ENCODE measurements at regions not wholly inside any gene's neighbourhood (a gene's known extent, or its start where the extent isn't known, plus 50 kb on each side); places are given as distances from the start of the nearest gene placed in this dataset.

DNA sequence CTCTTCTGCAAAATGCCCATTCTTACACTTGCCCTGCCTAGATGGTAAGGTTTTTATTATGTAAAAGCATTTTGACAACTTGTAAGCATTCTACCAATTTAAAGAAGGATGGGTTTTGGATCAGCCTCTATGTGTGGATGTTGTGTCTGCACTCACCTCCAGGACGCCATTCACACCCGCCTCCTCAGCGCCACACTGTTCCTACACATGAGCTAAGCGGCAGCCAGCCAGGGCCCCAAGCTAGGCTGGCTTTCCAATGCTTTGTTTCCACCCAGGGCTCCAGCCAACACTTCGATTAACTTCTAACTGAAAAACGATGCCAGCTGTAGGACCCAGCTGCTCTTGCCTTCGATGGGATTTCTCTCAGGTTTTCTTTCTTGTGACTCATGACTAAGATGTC, 73.3 kb upstream of the FZD7 start:
- no peak overlapping the region for H3K4me3 ChIP-seq (ENCODE audit: low read depth, low read length)
- TF ChIP-seq CTCF (IDR thresholded peaks at IDR 0.05; ENCODE audit: insufficient read depth, low read depth, low read length) = no peak
- DNase-seq (ENCODE audit: low read depth) = no peak

GRCh38 chr2:201961401-201961800, 72.3 kb upstream of the FZD7 start:
- no peak for TF ChIP-seq CTCF (IDR thresholded peaks at IDR 0.05; ENCODE audit: insufficient read depth, low read depth, low read length)
- H3K4me3 ChIP-seq (ENCODE audit: low read depth, low read length) = no peak overlapping the region
- DNase-seq (ENCODE audit: low read depth) = no peak

GRCh38 chr2:201962774-201963562, 70.7 kb upstream of the FZD7 start:
- no peak overlapping the region for H3K4me3 ChIP-seq (ENCODE audit: low read depth, low read length)
- no peak for TF ChIP-seq CTCF (IDR thresholded peaks at IDR 0.05; ENCODE audit: insufficient read depth, low read depth, low read length)
- DNase-seq (ENCODE audit: low read depth) = no peak

DNA sequence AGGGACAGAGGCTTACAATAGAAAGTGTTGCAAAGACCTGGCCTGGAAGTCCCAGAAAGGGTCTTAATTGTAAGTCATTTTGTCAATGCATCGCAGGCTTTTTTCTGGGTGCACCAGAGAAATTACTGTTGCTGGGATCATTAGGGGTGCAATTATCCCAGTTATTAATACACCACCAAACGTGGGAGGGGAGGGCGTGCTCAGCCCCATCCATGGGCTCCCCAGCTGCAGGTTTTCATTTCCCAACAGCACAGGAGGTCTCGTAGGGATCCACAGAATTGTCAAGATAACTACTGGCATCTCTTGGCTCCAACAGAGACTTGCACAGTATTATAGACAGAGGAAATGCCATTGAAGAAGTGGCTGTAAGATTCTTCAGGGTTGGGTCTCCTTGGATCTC, 69.6 kb upstream of the FZD7 start:
- H3K4me3 ChIP-seq (ENCODE audit: low read depth, low read length) = no peak overlapping the region
- no peak for TF ChIP-seq CTCF (IDR thresholded peaks at IDR 0.05; ENCODE audit: insufficient read depth, low read depth, low read length)
- DNase-seq (ENCODE audit: low read depth) = no peak

DNA sequence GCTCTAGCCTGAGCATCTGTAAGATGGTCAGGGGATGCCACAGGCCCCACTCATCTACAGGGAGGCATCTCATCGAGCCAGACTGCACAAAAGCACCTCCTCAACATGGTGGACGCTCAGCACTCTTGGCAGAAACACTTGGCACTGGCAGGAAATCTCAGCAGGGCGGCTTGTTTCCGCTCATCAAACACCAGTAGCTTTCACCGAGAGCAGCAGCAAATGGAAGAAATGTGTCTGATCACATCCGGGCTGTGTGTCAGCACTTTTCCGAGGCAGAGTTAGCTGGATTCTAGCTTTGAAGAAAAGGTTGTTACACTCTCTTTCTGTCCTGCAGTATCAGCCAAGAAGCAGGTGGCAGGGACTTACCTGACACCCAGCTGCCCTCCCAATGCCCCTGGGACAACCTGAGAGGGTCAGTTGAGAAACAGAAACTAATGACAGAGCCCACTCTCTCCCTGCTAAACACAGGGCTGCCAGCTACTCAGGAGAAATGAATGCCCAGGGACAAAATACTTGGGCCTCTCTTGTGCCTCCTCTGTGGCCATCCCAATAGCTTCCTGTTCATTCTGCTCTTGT, 68.9 kb upstream of the FZD7 start:
- TF ChIP-seq CTCF (IDR thresholded peaks at IDR 0.05; ENCODE audit: insufficient read depth, low read depth, low read length) = no peak
- H3K4me3 ChIP-seq (ENCODE audit: low read depth, low read length) = no peak overlapping the region
- no peak for DNase-seq (ENCODE audit: low read depth)

DNA sequence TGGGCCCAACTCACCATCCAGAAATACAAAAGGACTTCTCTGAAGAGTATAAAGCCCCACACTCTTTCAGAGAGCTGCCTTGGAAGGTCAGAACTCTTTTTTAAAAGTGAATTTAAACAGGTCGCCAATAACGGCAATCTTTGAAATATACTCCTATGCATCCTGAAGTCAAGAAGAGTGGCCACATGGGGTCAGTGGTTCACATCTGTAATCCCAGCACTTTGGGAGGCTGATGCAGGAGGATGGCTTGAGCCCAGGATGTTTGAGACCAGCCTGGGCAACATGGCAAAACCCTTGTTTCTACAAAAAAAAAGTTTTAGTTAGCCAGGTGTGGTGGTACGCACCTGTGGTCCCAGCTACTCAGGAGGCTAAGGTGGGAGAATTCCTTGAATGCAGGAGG, 68.1 kb upstream of the FZD7 start:
- no peak for DNase-seq (ENCODE audit: low read depth)

More for the DNA sequence above, 68.1 kb upstream of the FZD7 start:
- no peak overlapping the region for H3K4me3 ChIP-seq (ENCODE audit: low read depth, low read length)
- peak; percentile 12 for TF ChIP-seq CTCF (IDR thresholded peaks at IDR 0.05; ENCODE audit: insufficient read depth, low read depth, low read length)
